ENCODE measurements at regions not wholly inside any gene's neighbourhood (a gene's known extent, or its start where the extent isn't known, plus 50 kb on each side); places are given as distances from the start of the nearest gene placed in this dataset.

- H3K36me3 ChIP-seq, result no peaks in the 10 kb centered on the region
- H3K4me1 ChIP-seq, result no peaks in the 10 kb centered on the region
- TF ChIP-seq, protein P1, sequence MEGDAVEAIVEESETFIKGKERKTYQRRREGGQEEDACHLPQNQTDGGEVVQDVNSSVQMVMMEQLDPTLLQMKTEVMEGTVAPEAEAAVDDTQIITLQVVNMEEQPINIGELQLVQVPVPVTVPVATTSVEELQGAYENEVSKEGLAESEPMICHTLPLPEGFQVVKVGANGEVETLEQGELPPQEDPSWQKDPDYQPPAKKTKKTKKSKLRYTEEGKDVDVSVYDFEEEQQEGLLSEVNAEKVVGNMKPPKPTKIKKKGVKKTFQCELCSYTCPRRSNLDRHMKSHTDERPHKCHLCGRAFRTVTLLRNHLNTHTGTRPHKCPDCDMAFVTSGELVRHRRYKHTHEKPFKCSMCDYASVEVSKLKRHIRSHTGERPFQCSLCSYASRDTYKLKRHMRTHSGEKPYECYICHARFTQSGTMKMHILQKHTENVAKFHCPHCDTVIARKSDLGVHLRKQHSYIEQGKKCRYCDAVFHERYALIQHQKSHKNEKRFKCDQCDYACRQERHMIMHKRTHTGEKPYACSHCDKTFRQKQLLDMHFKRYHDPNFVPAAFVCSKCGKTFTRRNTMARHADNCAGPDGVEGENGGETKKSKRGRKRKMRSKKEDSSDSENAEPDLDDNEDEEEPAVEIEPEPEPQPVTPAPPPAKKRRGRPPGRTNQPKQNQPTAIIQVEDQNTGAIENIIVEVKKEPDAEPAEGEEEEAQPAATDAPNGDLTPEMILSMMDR (IDR thresholded peaks at IDR 0.05), result no peak
- TF ChIP-seq POLR2A (IDR thresholded peaks at IDR 0.05), result no peak
- H3K27ac ChIP-seq, result no peak overlapping the region
- no peaks in the 10 kb centered on the region for H3K9me3 ChIP-seq
- WGBS, 2 donors, result 65 to 83% methylated on average over 6 of the region's 6 CpGs
- no peak overlapping the region for H3K4me3 ChIP-seq
- DNase-seq, result no peak
- intact Hi-C loops (cut with DNase I), result no loop called here
- H3K27me3 ChIP-seq, result peaks cover 0 to 8% (median 0%) of the 10 kb centered on the region in 4 donors
These were observed 54.2 kb upstream of the SLC25A4 start for GRCh38 chr4:185088899-185089298.

DNA sequence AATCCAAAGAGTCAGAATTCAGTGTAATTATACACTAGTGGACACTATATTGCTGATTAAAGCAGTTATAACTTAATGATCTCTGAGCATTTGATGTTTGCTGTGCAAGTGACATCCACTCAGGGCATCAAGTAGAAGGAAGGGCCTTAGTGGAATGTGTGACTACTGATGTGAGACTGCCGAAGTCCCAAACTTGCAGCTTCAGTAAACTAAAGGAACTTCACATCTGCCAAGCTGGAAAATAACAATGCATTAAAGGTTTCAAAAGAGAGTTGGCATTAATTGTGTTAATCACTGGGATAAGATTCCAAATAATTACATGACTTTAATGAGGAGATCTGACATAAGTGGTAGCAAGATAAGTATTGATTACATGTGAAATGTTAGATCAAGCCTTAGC lies 52.5 kb upstream of the SLC25A4 start:
- Histone ChIP-seq H3K9me3 (no peaks in the 10 kb centered on the region), H3K36me3 (no peaks in the 10 kb centered on the region), H3K4me3 (no peak overlapping the region), H3K4me1 (no peaks in the 10 kb centered on the region), H3K27ac (no peak overlapping the region), H3K27me3 (peaks cover 0 to 8% (median 0%) of the 10 kb centered on the region in 4 donors)
- TF ChIP-seq POLR2A (IDR thresholded peaks at IDR 0.05), result no peak
- TF ChIP-seq, protein P1 (IDR thresholded peaks at IDR 0.05), result no peak
- DNase-seq, result no peak
- 67 to 82% methylated on average over 1 of the region's 1 CpG for WGBS, 2 donors
- intact Hi-C loops (cut with DNase I), result loop anchor here (10.0 kb wide), 1 partner anchor 826 kb away; no protein-coding TSS in a partner anchor

DNA sequence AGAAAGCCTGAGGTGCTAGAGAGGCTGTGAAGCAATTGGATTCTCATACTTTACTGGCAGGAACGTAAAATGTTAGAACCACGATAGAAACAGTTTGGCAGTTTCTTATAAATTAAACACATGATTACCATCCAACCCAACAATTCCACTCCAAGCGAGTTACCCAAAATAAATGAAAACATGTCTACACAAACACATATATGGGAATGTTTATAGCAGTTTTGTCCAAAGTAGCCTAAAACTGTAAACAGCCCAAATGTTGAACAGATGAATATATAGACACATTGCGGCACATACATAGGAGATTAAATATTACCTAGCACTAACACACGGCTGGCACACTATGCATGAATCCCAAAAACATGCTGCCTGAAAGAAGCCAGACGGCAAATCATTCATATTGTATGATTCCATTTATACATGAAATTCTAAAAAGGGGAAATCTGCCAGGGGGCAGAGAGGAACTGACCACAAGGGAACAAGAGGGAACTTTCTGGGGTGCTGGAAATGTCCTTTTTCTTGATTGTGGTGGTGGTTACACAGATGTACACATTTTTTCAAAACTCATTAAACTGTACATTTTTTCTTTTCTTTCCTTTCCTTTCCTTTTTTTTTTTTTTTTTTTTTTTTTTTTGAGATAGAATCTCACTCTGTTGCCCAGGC lies 50.4 kb upstream of the SLC25A4 start:
- TF ChIP-seq POLR2A (IDR thresholded peaks at IDR 0.05), result no peak
- TF ChIP-seq, protein P1 (IDR thresholded peaks at IDR 0.05), result no peak
- 79 to 87% methylated on average over 6 of the region's 6 CpGs for WGBS, 2 donors
- H3K9me3 ChIP-seq, result no peaks in the 10 kb centered on the region
- H3K4me3 ChIP-seq, result no peak overlapping the region
- H3K4me1 ChIP-seq, result no peaks in the 10 kb centered on the region
- no peaks in the 10 kb centered on the region for H3K36me3 ChIP-seq
- no peak for DNase-seq
- H3K27me3 ChIP-seq, result peaks cover 0 to 3% (median 0%) of the 10 kb centered on the region in 4 donors
- intact Hi-C loops (cut with DNase I), result loop anchor here (10.0 kb wide), 1 partner anchor 828 kb away; no protein-coding TSS in a partner anchor
- no peak overlapping the region for H3K27ac ChIP-seq
